ENCODE measurements at regions not wholly inside any gene's neighbourhood (a gene's known extent, or its start where the extent isn't known, plus 50 kb on each side); places are given as distances from the start of the nearest gene placed in this dataset.

- POLR2A ChIA-PET: interaction anchor here (0.6 kb wide), 1 partner anchor 84 kb away, joined by 4 read pairs; no protein-coding TSS in a partner anchor
- no peak for TF ChIP-seq CTCF (IDR thresholded peaks at IDR 0.05; ENCODE audit: unreplicated experiment)
- Mint-ChIP-seq H3K4me3 (ENCODE audit: unreplicated experiment) (no peak overlapping the region), H3K4me1 (ENCODE audit: insufficient read depth, unreplicated experiment) (no peaks in the 10 kb centered on the region), H3K27me3 (ENCODE audit: insufficient read depth, unreplicated experiment) (no peaks in the 10 kb centered on the region), H3K9me3 (ENCODE audit: unreplicated experiment) (no peaks in the 10 kb centered on the region), H3K27ac (ENCODE audit: low read depth, unreplicated experiment) (no peak overlapping the region), H3K36me3 (ENCODE audit: insufficient read depth, unreplicated experiment) (no peaks in the 10 kb centered on the region)
- no peak for DNase-seq (ENCODE audit: unreplicated experiment)
- CTCF ChIA-PET: no interaction called here
- intact Hi-C loops (cut with micrococcal nuclease): no loop called here
- no TSS peak for BruUV-seq (replicated peaks)
These were observed 116.0 kb upstream of the MAN2A1 start for GRCh38 chr5:109573766-109574165.

- no peak overlapping the region for H3K4me3 Mint-ChIP-seq (ENCODE audit: unreplicated experiment)
- no peak for DNase-seq (ENCODE audit: unreplicated experiment)
- no peaks in the 10 kb centered on the region for H3K9me3 Mint-ChIP-seq (ENCODE audit: unreplicated experiment)
- intact Hi-C loops (cut with micrococcal nuclease): no loop called here
- H3K4me1 Mint-ChIP-seq (ENCODE audit: insufficient read depth, unreplicated experiment): no peaks in the 10 kb centered on the region
- ChIA-PET CTCF (no interaction called here), POLR2A (interaction anchor here (0.6 kb wide), 1 partner anchor 84 kb away, joined by 4 read pairs; no protein-coding TSS in a partner anchor)
- no peaks in the 10 kb centered on the region for H3K36me3 Mint-ChIP-seq (ENCODE audit: insufficient read depth, unreplicated experiment)
- no TSS peak for BruUV-seq (replicated peaks)
- H3K27ac Mint-ChIP-seq (ENCODE audit: low read depth, unreplicated experiment): no peak overlapping the region
- H3K27me3 Mint-ChIP-seq (ENCODE audit: insufficient read depth, unreplicated experiment): no peaks in the 10 kb centered on the region
- no peak for TF ChIP-seq CTCF (IDR thresholded peaks at IDR 0.05; ENCODE audit: unreplicated experiment)
These were observed 116.5 kb upstream of the MAN2A1 start for GRCh38 chr5:109573256-109573655.

GRCh38 chr5:109571785-109572184 lies 117.9 kb upstream of the MAN2A1 start:
- TF ChIP-seq CTCF (IDR thresholded peaks at IDR 0.05; ENCODE audit: unreplicated experiment): no peak
- no peak overlapping the region for H3K27ac Mint-ChIP-seq (ENCODE audit: low read depth, unreplicated experiment)
- BruUV-seq (replicated peaks): no TSS peak
- intact Hi-C loops (cut with micrococcal nuclease): no loop called here
- no peaks in the 10 kb centered on the region for H3K36me3 Mint-ChIP-seq (ENCODE audit: insufficient read depth, unreplicated experiment)
- ChIA-PET POLR2A (interaction anchor here (0.6 kb wide), 1 partner anchor 1038 kb away, joined by 3 read pairs; no protein-coding TSS in a partner anchor), CTCF (no interaction called here)
- no peak for DNase-seq (ENCODE audit: unreplicated experiment)
- H3K9me3 Mint-ChIP-seq (ENCODE audit: unreplicated experiment): no peaks in the 10 kb centered on the region
- no peaks in the 10 kb centered on the region for H3K27me3 Mint-ChIP-seq (ENCODE audit: insufficient read depth, unreplicated experiment)
- H3K4me1 Mint-ChIP-seq (ENCODE audit: insufficient read depth, unreplicated experiment): no peaks in the 10 kb centered on the region
- H3K4me3 Mint-ChIP-seq (ENCODE audit: unreplicated experiment): no peak overlapping the region

GRCh38 chr5:109570362-109570874 lies 119.3 kb upstream of the MAN2A1 start:
- Mint-ChIP-seq H3K36me3 (ENCODE audit: insufficient read depth, unreplicated experiment) (no peaks in the 10 kb centered on the region), H3K4me1 (ENCODE audit: insufficient read depth, unreplicated experiment) (no peaks in the 10 kb centered on the region), H3K27ac (ENCODE audit: low read depth, unreplicated experiment) (no peak overlapping the region), H3K27me3 (ENCODE audit: insufficient read depth, unreplicated experiment) (no peaks in the 10 kb centered on the region), H3K9me3 (ENCODE audit: unreplicated experiment) (no peaks in the 10 kb centered on the region), H3K4me3 (ENCODE audit: unreplicated experiment) (no peak overlapping the region)
- ChIA-PET CTCF (no interaction called here), POLR2A (no interaction called here)
- TF ChIP-seq CTCF (IDR thresholded peaks at IDR 0.05; ENCODE audit: unreplicated experiment): no peak
- BruUV-seq (replicated peaks): no TSS peak
- intact Hi-C loops (cut with micrococcal nuclease): no loop called here
- DNase-seq (ENCODE audit: unreplicated experiment): no peak
